ENCODE measurements at regions not wholly inside any gene's neighbourhood (a gene's known extent, or its start where the extent isn't known, plus 50 kb on each side); places are given as distances from the start of the nearest gene placed in this dataset.

GRCh38 chr3:21879184-21879886, 128.3 kb upstream of the ZNF385D start:
- no peak for TF ChIP-seq CTCF (IDR thresholded peaks at IDR 0.05)
- no peak for TF ChIP-seq POLR2A (IDR thresholded peaks at IDR 0.05)
